ENCODE measurements at regions not wholly inside any gene's neighbourhood (a gene's known extent, or its start where the extent isn't known, plus 50 kb on each side); places are given as distances from the start of the nearest gene placed in this dataset.

- peaks cover 9% of the 10 kb centered on the region; the same call in 2 of the 3 replicates for H3K36me3 Mint-ChIP-seq (ENCODE audit: low read depth)
- Histone ChIP-seq H2AFZ (no peak overlapping the region), H3F3A (replicated peaks; ENCODE audit: low read depth) (no peaks in the 10 kb centered on the region), H3K36me3 (ENCODE audit: insufficient read depth) (no peaks in the 10 kb centered on the region), H3K79me2 (replicated peaks; ENCODE audit: insufficient read depth) (no peaks in the 10 kb centered on the region), H4K20me1 (replicated peaks; ENCODE audit: insufficient read depth) (no peaks in the 10 kb centered on the region), H3K27ac (ENCODE audit: low read depth) (no peak overlapping the region), H3K4me3 (no peak overlapping the region), H3K9me2 (ENCODE audit: insufficient read depth) (peaks cover 14% of the 10 kb centered on the region; the same call in 1 of the 2 replicates), H3K4me1 (ENCODE audit: insufficient read depth) (no peaks in the 10 kb centered on the region), H3K4me2 (no peak overlapping the region), H3K27me3 (ENCODE audit: insufficient read depth) (no peaks in the 10 kb centered on the region)
- no peaks in the 10 kb centered on the region for H3K27me3 Mint-ChIP-seq (ENCODE audit: insufficient read depth, low read depth, poor library complexity)
- H3K27ac Mint-ChIP-seq = no peak overlapping the region
- peaks cover 24% of the 10 kb centered on the region; the same call in 2 of the 3 replicates for H3K9me3 Mint-ChIP-seq
- no peak for DNase-seq (ENCODE audit: low spot score)
- ATAC-seq = no peak
- no peak overlapping the region for H3K4me3 Mint-ChIP-seq
- H3K4me1 Mint-ChIP-seq = no peaks in the 10 kb centered on the region
- no peak for TF ChIP-seq STAT1 (IDR thresholded peaks at IDR 0.05; ENCODE audit: unreplicated experiment)
- TF ChIP-seq ZNF331 (CRISPR knock-in tag; IDR thresholded peaks at IDR 0.05; ENCODE audit: low read depth) = no peak
- no peak for TF ChIP-seq CREB1 (CRISPR knock-in tag; IDR thresholded peaks at IDR 0.05; ENCODE audit: low read depth)
- TF ChIP-seq ZNF114 (CRISPR knock-in tag; IDR thresholded peaks at IDR 0.05) = no peak
- TF ChIP-seq EZH2phosphoT487 (IDR thresholded peaks at IDR 0.05; ENCODE audit: unreplicated experiment) = no peak
- no peak for TF ChIP-seq ZNF462 (CRISPR knock-in tag; IDR thresholded peaks at IDR 0.05)
- TF ChIP-seq, protein P1, sequence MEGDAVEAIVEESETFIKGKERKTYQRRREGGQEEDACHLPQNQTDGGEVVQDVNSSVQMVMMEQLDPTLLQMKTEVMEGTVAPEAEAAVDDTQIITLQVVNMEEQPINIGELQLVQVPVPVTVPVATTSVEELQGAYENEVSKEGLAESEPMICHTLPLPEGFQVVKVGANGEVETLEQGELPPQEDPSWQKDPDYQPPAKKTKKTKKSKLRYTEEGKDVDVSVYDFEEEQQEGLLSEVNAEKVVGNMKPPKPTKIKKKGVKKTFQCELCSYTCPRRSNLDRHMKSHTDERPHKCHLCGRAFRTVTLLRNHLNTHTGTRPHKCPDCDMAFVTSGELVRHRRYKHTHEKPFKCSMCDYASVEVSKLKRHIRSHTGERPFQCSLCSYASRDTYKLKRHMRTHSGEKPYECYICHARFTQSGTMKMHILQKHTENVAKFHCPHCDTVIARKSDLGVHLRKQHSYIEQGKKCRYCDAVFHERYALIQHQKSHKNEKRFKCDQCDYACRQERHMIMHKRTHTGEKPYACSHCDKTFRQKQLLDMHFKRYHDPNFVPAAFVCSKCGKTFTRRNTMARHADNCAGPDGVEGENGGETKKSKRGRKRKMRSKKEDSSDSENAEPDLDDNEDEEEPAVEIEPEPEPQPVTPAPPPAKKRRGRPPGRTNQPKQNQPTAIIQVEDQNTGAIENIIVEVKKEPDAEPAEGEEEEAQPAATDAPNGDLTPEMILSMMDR (conservative IDR thresholded peaks at IDR 0.05; ENCODE audit: low read depth in 2 of 2) = no peak
- TF ChIP-seq, protein P2, sequence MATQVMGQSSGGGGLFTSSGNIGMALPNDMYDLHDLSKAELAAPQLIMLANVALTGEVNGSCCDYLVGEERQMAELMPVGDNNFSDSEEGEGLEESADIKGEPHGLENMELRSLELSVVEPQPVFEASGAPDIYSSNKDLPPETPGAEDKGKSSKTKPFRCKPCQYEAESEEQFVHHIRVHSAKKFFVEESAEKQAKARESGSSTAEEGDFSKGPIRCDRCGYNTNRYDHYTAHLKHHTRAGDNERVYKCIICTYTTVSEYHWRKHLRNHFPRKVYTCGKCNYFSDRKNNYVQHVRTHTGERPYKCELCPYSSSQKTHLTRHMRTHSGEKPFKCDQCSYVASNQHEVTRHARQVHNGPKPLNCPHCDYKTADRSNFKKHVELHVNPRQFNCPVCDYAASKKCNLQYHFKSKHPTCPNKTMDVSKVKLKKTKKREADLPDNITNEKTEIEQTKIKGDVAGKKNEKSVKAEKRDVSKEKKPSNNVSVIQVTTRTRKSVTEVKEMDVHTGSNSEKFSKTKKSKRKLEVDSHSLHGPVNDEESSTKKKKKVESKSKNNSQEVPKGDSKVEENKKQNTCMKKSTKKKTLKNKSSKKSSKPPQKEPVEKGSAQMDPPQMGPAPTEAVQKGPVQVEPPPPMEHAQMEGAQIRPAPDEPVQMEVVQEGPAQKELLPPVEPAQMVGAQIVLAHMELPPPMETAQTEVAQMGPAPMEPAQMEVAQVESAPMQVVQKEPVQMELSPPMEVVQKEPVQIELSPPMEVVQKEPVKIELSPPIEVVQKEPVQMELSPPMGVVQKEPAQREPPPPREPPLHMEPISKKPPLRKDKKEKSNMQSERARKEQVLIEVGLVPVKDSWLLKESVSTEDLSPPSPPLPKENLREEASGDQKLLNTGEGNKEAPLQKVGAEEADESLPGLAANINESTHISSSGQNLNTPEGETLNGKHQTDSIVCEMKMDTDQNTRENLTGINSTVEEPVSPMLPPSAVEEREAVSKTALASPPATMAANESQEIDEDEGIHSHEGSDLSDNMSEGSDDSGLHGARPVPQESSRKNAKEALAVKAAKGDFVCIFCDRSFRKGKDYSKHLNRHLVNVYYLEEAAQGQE (IDR thresholded peaks at IDR 0.05; ENCODE audit: unreplicated experiment) = no peak
- no peak for TF ChIP-seq JUNB (IDR thresholded peaks at IDR 0.05; ENCODE audit: unreplicated experiment)
- TF ChIP-seq ETS1 (IDR thresholded peaks at IDR 0.05) = no peak
- no peak for TF ChIP-seq POLR2AphosphoS5 (IDR thresholded peaks at IDR 0.05; ENCODE audit: low read depth)
- no peak for TF ChIP-seq EZH2 (IDR thresholded peaks at IDR 0.05; ENCODE audit: low read depth, unreplicated experiment)
- no peak for TF ChIP-seq NANOG (IDR thresholded peaks at IDR 0.05; ENCODE audit: borderline replicate concordance)
Measured at GRCh38 chr5:13385066-13385465, 559.4 kb downstream of the DNAH5 start.

All from GM23338 (cell line).